Common myeloid progenitor, CD34-positive (primary cell): ENCODE measurements at regions not wholly inside any gene's neighbourhood (a gene's known extent, or its start where the extent isn't known, plus 50 kb on each side); places are given as distances from the start of the nearest gene placed in this dataset.

Experiments
- CTCF ChIA-PET: fragments of 350-600 bp; sonication (Branson Sonifier 250); formaldehyde crosslinking; loops from one replicate; lab custom pipeline; 2021; ENCODE audit warnings: antibody characterized with exemption; lab: Charles Lee
- POLR2A ChIA-PET: fragments of 350-600 bp; sonication (Branson Sonifier 250); formaldehyde crosslinking; loops from one replicate; lab custom pipeline; 2021; ENCODE audit warnings: antibody characterized with exemption; lab: Charles Lee
- DNase-seq, 3 donors: peaks; one replicate each; pipeline versions ENCODE4 v3.0.0 to v3.0.0-alpha.2; 2013
- H3K27ac ChIP-seq, 2 experiments: 1 replicate in 1 of 2; 2 replicates in 1 of 2; pipeline ENCODE4 v1.7.0; 2013; ENCODE audit warnings: inconsistent platforms in 2 of 2, low read length in 2 of 2, mild to moderate bottlenecking in 2 of 2, low read depth in 1 of 2, moderate library complexity in 1 of 2; ENCODE audit not compliant: severe bottlenecking in 2 of 2, insufficient read depth in 1 of 2, poor library complexity in 1 of 2
- H3K27me3 ChIP-seq, 5 experiments: replicated peaks in 2 of 5; 1 replicate in 3 of 5; 2 replicates in 2 of 5; pipeline versions ENCODE4 v1.6.1 to v1.7.0; 2013; ENCODE audit warnings: low read length in 4 of 5, mild to moderate bottlenecking in 2 of 5, moderate library complexity in 2 of 5, inconsistent platforms in 1 of 5; ENCODE audit not compliant: insufficient read depth in 5 of 5, control insufficient read depth in 4 of 5
- H3K36me3 ChIP-seq, 4 experiments: 1 replicate in 2 of 4; 2 replicates in 2 of 4; pipeline versions ENCODE4 v1.6.1 to v1.7.0; 2013; ENCODE audit warnings: low read length in 3 of 4, control low read depth in 1 of 4, mild to moderate bottlenecking in 1 of 4; ENCODE audit not compliant: control insufficient read depth in 4 of 4, insufficient read depth in 4 of 4
- H3K4me1 ChIP-seq, 4 experiments: 1 replicate in 3 of 4; 2 replicates in 1 of 4; pipeline versions ENCODE4 v1.6.1 to v1.7.1; 2013; ENCODE audit warnings: low read length in 3 of 4, mild to moderate bottlenecking in 3 of 4, control low read depth in 1 of 4, inconsistent platforms in 1 of 4, moderate library complexity in 1 of 4; ENCODE audit not compliant: control insufficient read depth in 4 of 4, insufficient read depth in 4 of 4; ENCODE audit errors: control extremely low read depth in 1 of 4
- H3K4me3 ChIP-seq, 7 experiments: 1 replicate in 4 of 7; 2 replicates in 3 of 7; pipeline versions ENCODE4 v1.5.1 to v1.7.0; 2013; ENCODE audit warnings: mild to moderate bottlenecking in 7 of 7, low read length in 6 of 7, moderate library complexity in 6 of 7, inconsistent platforms in 2 of 7, low read depth in 2 of 7, control low read depth in 1 of 7; ENCODE audit not compliant: insufficient read depth in 4 of 7, control insufficient read depth in 1 of 7; ENCODE audit errors: extremely low read depth in 1 of 7
- H3K9me3 ChIP-seq, 5 experiments: 1 replicate in 4 of 5; 2 replicates in 1 of 5; pipeline versions ENCODE4 v1.6.1 to v1.7.1; 2013; ENCODE audit warnings: low read length in 4 of 5, mild to moderate bottlenecking in 2 of 5, inconsistent platforms in 1 of 5, low read depth in 1 of 5, moderate library complexity in 1 of 5; ENCODE audit not compliant: control insufficient read depth in 4 of 5, insufficient read depth in 2 of 5; ENCODE audit errors: control extremely low read depth in 1 of 5
- WGBS: methylation state at CpG from one replicate; pipeline ENCODE4 v1.1.5; 2013; ENCODE audit not compliant: insufficient coverage; 5-methylcytosine and 5-hydroxymethylcytosine counted together

DNA sequence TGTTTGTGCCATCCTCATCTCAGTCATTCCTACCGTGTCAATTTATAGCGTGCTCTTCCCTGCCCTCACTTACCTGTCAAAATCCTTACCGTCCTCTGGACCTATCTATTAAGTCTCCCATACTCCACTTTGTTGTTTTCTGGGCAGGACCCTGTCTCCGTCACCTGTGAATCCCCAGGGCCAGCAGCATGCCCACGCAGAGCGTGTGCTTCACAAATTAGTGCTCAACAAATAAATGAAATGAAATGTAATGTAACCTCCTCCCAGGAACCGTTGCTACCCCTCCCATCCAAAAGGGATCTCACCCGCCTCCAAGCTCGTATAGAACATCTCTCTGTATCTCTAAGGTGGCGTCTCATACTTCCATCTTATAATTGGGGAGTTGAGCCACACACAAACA, 589.9 kb upstream of the MGMT start:
- 81% methylated on average over 8 of the region's 10 CpGs for WGBS
- CTCF ChIA-PET, result interaction anchor here (1.5 kb wide), 1 partner anchor 8 kb away, joined by 3 read pairs; no protein-coding TSS in a partner anchor
- Histone ChIP-seq H3K27me3 (peaks cover 0 to 16% (median 5%) of the 10 kb centered on the region in 5 experiments), H3K4me1 (no peaks in the 10 kb centered on the region), H3K4me3 (no peak overlapping the region), H3K9me3 (no peaks in the 10 kb centered on the region), H3K36me3 (no peaks in the 10 kb centered on the region), H3K27ac (no peak overlapping the region)
- DNase-seq, result no peak
- POLR2A ChIA-PET, result no interaction called here

GRCh38 chr10:128877936-128878335, 589.1 kb upstream of the MGMT start:
- no peak for DNase-seq
- CTCF ChIA-PET, result interaction anchor here (1.5 kb wide), 1 partner anchor 9 kb away, joined by 3 read pairs; no protein-coding TSS in a partner anchor
- no peaks in the 10 kb centered on the region for H3K4me1 ChIP-seq
- H3K4me3 ChIP-seq, result no peak overlapping the region
- H3K9me3 ChIP-seq, result no peaks in the 10 kb centered on the region
- no peak overlapping the region for H3K27ac ChIP-seq
- peaks cover 0 to 16% (median 5%) of the 10 kb centered on the region in 5 experiments for H3K27me3 ChIP-seq
- no peaks in the 10 kb centered on the region for H3K36me3 ChIP-seq
- 95% methylated on average over 5 of the region's 7 CpGs for WGBS
- POLR2A ChIA-PET, result no interaction called here

- H3K9me3 ChIP-seq, result no peaks in the 10 kb centered on the region
- no peak for DNase-seq
- no peaks in the 10 kb centered on the region for H3K36me3 ChIP-seq
- H3K4me3 ChIP-seq, result no peak overlapping the region
- ChIA-PET POLR2A (no interaction called here), CTCF (no interaction called here)
- H3K27ac ChIP-seq, result no peak overlapping the region
- no peaks in the 10 kb centered on the region for H3K4me1 ChIP-seq
- H3K27me3 ChIP-seq, result peaks cover 0 to 16% (median 5%) of the 10 kb centered on the region in 5 experiments
- WGBS, result 100% methylated on average over 1 of the region's 3 CpGs
These were observed 588.0 kb upstream of the MGMT start for GRCh38 chr10:128879030-128879429.

GRCh38 chr10:128879441-128880140, 587.5 kb upstream of the MGMT start:
- CTCF ChIA-PET, result no interaction called here
- Histone ChIP-seq H3K27ac (no peak overlapping the region), H3K27me3 (peaks cover 0 to 16% (median 5%) of the 10 kb centered on the region in 5 experiments), H3K4me1 (no peaks in the 10 kb centered on the region), H3K36me3 (no peaks in the 10 kb centered on the region), H3K4me3 (no peak overlapping the region), H3K9me3 (no peaks in the 10 kb centered on the region)
- POLR2A ChIA-PET, result no interaction called here
- DNase-seq, result no peak
- WGBS, result 85% methylated on average over 2 of the region's 4 CpGs

- Histone ChIP-seq H3K9me3 (peaks cover 0 to under 1% (median 0%) of the 10 kb centered on the region in 5 experiments), H3K4me3 (no peak overlapping the region), H3K27ac (no peak overlapping the region), H3K27me3 (peaks cover 0 to 16% (median 4%) of the 10 kb centered on the region in 5 experiments), H3K36me3 (no peaks in the 10 kb centered on the region), H3K4me1 (no peaks in the 10 kb centered on the region)
- CTCF ChIA-PET, result no interaction called here
- WGBS, result 75% methylated on average over 4 of the region's 4 CpGs
- no peak for DNase-seq
- POLR2A ChIA-PET, result no interaction called here
These were observed 586.8 kb upstream of the MGMT start for GRCh38 chr10:128880159-128880725.

GRCh38 chr10:128881086-128881485, 586.0 kb upstream of the MGMT start:
- 95% methylated on average over 3 of the region's 3 CpGs for WGBS
- ChIA-PET CTCF (no interaction called here), POLR2A (no interaction called here)
- H3K27me3 ChIP-seq, result peaks cover 0 to 13% (median 4%) of the 10 kb centered on the region in 5 experiments
- H3K4me3 ChIP-seq, result no peak overlapping the region
- DNase-seq, result no peak
- H3K27ac ChIP-seq, result no peak overlapping the region
- H3K9me3 ChIP-seq, result peaks cover 0 to 6% (median 0%) of the 10 kb centered on the region in 5 experiments
- H3K4me1 ChIP-seq, result no peaks in the 10 kb centered on the region
- H3K36me3 ChIP-seq, result no peaks in the 10 kb centered on the region
